Heart left ventricle (tissue), 16 donors: ENCODE measurements at regions not wholly inside any gene's neighbourhood (a gene's known extent, or its start where the extent isn't known, plus 50 kb on each side); places are given as distances from the start of the nearest gene placed in this dataset.
A peak's percentile ranks its signal among the peaks of the same experiment; 100 is the strongest.

Experiments
- ATAC-seq, 4 donors: fragments of 200-7000 bp; cut with Tn5 transposase; one replicate each; pipeline ENCODE4 v1.9.1; 2020 to 2022; ENCODE audit warnings: moderate library complexity in 4 of 4, mild to moderate bottlenecking in 3 of 4, moderate number of reproducible peaks in 1 of 4
- DNase-seq, 5 donors: peaks; one replicate each; pipeline ENCODE4 v3.0.0-alpha.2; 2020
- H3K27ac ChIP-seq, 12 donors: fragments of 200-600 bp; sonication (generic) in 4 of 12; one replicate each; pipeline versions ENCODE4 v1.5.0 to v1.8.0; 2016 to 2022; ENCODE audit warnings: mild to moderate bottlenecking in 2 of 12
- H3K27me3 ChIP-seq, 9 donors: fragments of 200-600 bp; sonication (generic) in 2 of 9; one replicate each; pipeline versions ENCODE4 v1.5.1 to v1.8.0; 2016 to 2022; ENCODE audit warnings: mild to moderate bottlenecking in 3 of 9
- H3K36me3 ChIP-seq, 9 donors: fragments of 200-600 bp; sonication (generic) in 2 of 9; one replicate each; pipeline versions ENCODE4 v1.5.0 to v1.8.0; 2018 to 2022; ENCODE audit warnings: mild to moderate bottlenecking in 2 of 9
- H3K4me1 ChIP-seq, 12 donors: fragments of 200-600 bp; sonication (generic) in 4 of 12; one replicate each; pipeline versions ENCODE4 v1.5.0 to v1.8.0; 2016 to 2022; ENCODE audit warnings: mild to moderate bottlenecking in 3 of 12
- H3K4me3 ChIP-seq, 12 donors: fragments of 200-600 bp; sonication (generic) in 4 of 12; one replicate each; pipeline versions ENCODE4 v1.5.0 to v1.8.0; 2017 to 2022; ENCODE audit warnings: mild to moderate bottlenecking in 9 of 12, moderate library complexity in 4 of 12
- H3K9me3 ChIP-seq, 12 donors: fragments of 200-600 bp; sonication (generic) in 4 of 12; one replicate each; pipeline versions ENCODE4 v1.5.0 to v1.8.0; 2016 to 2022; ENCODE audit warnings: mild to moderate bottlenecking in 1 of 12
- POLR2A ChIP-seq, 2 donors: fragments of 450-650 bp; IDR thresholded peaks; one replicate each; pipeline ENCODE4 v1.6.1; 2017; ENCODE audit warnings: antibody characterized with exemption in 2 of 2, mild to moderate bottlenecking in 2 of 2, moderate library complexity in 2 of 2
- WGBS, 4 donors: extraction: QIAGEN DNeasy Blood & Tissue Kit in 2 of 4; methylation state at CpG; one replicate each; pipeline versions ENCODE4 v1.1.5 to v1.1.7; 2013 to 2018; 5-methylcytosine and 5-hydroxymethylcytosine counted together
- intact Hi-C, 10 donors: fragments of 100-400 bp; cut with DNase I; formaldehyde crosslinking; loops; one replicate each; pipeline versions ENCODE4 v1.11.1 to v1.14.2; 2022
- TF ChIP-seq, protein P1 (sequence below), 12 donors: fragments of 200-600 bp; sonication (generic) in 4 of 12; IDR thresholded peaks; one replicate each; pipeline versions ENCODE4 v1.5.0 to v1.8.0; 2018 to 2022; ENCODE audit warnings: antibody characterized with exemption in 12 of 12, mild to moderate bottlenecking in 5 of 12
- donor health status: ischemic (EF 13 %, LVEDD 7.1; RV severe dilation, severe dysfunction).
- donor health status: healthy with polysubstance abuse.
- donor health status: DM: no; HTN: yes; CAD: no.
- donor health status: DM: no; HTN: no; CAD: no.
- donor health status: ischemic (EF 25% LVEDD 6.9; RV normal size, moderate dysfunction).
- donor health status: ischemic (EF 25% LVEDD 5.7; RV mildly dilated, moderate dysfunction).
- donor health status: healthy.
- donor health status: DM: yes; HTN: yes; CAD: no.
- donor health status: ischemic (EF 35%, LVEDD 5.7; RV mildly dilated, moderate dysfunction).
- donor health status: nonischemic (EF 11% LVEDD 7.7; RV severe dilation, severe dysfunction).
- donor health status: DM: yes; HTN: yes; CAD: no.
- donor health status: PGD.
- donor health status: ischemic (EF 29% LVEDD 5.4; RV normal size, mild dysfunction).
- donor health status: nonischemic (EF 23%, LVEDD 6.1; RV moderate dilation, normal function).

DNA sequence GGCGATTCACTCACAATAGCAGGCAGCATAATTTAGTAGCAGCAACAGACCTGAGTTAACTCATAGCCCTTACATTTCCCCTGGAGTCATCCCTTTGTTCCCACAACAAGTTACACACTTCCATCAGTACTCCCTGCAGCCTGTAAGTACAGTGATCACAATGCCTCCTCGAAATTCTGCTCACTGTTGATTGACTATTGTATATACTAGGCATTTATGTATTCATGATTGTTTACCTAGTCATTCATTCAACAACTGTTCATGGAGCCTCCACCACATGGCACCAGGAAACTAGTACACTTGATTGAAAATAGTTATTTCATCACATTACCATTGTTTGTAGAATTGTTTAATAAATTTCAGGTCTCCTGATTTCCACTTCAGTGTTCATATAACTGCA is 71.4 kb upstream of the P3H2 start:
- no peaks in the 10 kb centered on the region for H3K4me1 ChIP-seq
- no peak overlapping the region for H3K27ac ChIP-seq
- ATAC-seq (no peak), DNase-seq (no peak)
- no peaks in the 10 kb centered on the region for H3K9me3 ChIP-seq
- no peaks in the 10 kb centered on the region for H3K27me3 ChIP-seq
- H3K4me3 ChIP-seq: no peak overlapping the region
- WGBS, 4 donors: 70 to 91% (median 80%) methylated on average over 2 of the region's 2 CpGs
- TF ChIP-seq POLR2A (IDR thresholded peaks at IDR 0.05): no peak
- TF ChIP-seq, protein P1, sequence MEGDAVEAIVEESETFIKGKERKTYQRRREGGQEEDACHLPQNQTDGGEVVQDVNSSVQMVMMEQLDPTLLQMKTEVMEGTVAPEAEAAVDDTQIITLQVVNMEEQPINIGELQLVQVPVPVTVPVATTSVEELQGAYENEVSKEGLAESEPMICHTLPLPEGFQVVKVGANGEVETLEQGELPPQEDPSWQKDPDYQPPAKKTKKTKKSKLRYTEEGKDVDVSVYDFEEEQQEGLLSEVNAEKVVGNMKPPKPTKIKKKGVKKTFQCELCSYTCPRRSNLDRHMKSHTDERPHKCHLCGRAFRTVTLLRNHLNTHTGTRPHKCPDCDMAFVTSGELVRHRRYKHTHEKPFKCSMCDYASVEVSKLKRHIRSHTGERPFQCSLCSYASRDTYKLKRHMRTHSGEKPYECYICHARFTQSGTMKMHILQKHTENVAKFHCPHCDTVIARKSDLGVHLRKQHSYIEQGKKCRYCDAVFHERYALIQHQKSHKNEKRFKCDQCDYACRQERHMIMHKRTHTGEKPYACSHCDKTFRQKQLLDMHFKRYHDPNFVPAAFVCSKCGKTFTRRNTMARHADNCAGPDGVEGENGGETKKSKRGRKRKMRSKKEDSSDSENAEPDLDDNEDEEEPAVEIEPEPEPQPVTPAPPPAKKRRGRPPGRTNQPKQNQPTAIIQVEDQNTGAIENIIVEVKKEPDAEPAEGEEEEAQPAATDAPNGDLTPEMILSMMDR (IDR thresholded peaks at IDR 0.05): no peak
- H3K36me3 ChIP-seq: no peaks in the 10 kb centered on the region
- intact Hi-C loops: no loop called here

DNA sequence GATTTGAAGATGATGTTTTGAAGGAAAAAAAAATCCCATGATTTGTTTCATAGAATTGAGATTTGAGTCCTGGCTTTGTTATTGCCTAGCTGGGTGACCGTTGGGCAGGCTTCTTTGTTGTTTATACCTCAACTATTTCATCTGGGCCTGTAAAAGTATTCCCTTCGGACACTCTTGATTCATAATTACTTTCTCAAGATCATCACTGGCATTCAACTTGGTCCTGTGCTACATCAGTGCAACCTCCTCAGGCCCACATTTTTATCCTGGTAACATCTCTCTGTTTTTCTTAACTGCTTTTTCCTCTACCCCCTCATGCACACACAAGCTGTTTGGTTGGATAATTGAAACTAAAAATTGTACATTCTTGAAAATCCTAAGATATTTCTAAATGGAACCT is 67.5 kb upstream of the P3H2 start:
- peaks cover 0 to 5% (median 0%) of the 10 kb centered on the region in 12 donors for H3K4me1 ChIP-seq
- intact Hi-C loops: no loop called here

DNA sequence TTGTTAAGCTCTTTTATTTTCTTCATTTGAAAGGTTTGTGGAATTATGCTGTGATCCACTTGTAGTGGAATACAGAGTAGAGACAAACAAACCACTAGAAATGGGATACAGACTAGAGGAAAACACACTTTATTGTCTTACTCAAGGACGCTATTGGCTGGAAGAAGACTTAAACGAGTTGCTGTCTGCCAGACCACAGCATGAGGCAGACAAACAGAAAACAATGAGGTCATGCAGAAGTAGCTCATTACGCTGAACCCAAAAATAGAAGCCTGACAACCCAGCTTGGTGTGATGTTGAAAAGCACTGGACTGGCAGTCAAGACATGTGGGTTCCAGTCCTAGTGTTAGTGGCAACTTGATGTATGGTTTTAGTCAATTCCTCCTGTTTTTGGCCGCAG is 62.4 kb upstream of the P3H2 start:
- intact Hi-C loops: no loop called here
- DNase-seq (peak in 1 of 5 donors; percentile 10), ATAC-seq (peak in 3 of 4 donors; percentile 80 to 84 (median 83))
- no peak for TF ChIP-seq POLR2A (IDR thresholded peaks at IDR 0.05)
- TF ChIP-seq, protein P1 (IDR thresholded peaks at IDR 0.05): no peak
- Histone ChIP-seq H3K27ac (no peak overlapping the region), H3K27me3 (no peaks in the 10 kb centered on the region), H3K4me1 (peaks cover 0 to 8% (median 0%) of the 10 kb centered on the region in 12 donors), H3K9me3 (no peaks in the 10 kb centered on the region), H3K36me3 (no peaks in the 10 kb centered on the region), H3K4me3 (no peak overlapping the region)
- 21 to 33% (median 27%) methylated on average over 4 of the region's 4 CpGs for WGBS, 4 donors

More for the DNA sequence above, 67.5 kb upstream of the P3H2 start:
- WGBS, 4 donors: 85 to 94% (median 90%) methylated on average over 2 of the region's 2 CpGs
- Histone ChIP-seq H3K27me3 (no peaks in the 10 kb centered on the region), H3K9me3 (no peaks in the 10 kb centered on the region), H3K4me3 (no peak overlapping the region), H3K27ac (no peak overlapping the region), H3K36me3 (no peaks in the 10 kb centered on the region)
- no peak for ATAC-seq
- DNase-seq: no peak
- TF ChIP-seq POLR2A (IDR thresholded peaks at IDR 0.05): no peak
- TF ChIP-seq, protein P1 (IDR thresholded peaks at IDR 0.05): no peak

DNA sequence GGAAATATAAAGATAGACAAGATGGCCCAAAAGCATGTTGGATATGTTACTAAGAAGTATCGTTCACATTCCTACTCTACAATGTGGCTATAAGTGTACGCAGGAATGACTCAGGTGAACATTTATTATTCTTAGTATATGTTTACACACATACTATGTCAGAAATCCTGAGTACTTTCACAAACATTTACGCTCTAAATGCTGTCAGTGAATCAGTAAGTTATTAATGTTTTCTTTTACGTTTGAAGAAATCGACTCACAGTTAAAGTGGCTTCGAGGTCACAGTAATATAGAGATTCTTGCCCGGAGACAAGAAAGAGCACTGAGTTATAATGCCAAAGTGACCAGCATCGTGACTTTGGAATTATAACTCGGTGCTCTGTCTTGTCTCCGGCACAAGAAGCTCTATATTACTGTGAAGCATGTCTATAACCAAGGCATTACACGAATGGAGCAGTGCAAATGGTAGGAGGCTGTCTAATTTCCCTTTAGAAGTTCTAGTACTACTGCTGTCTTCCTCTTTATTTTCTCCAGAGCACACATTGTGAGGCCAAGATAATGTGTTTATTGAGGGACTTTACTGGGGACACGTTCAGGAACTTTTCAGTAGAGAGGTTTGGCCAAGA is 61.8 kb upstream of the P3H2 start:
- Histone ChIP-seq H3K27ac (no peak overlapping the region), H3K4me3 (no peak overlapping the region), H3K9me3 (no peaks in the 10 kb centered on the region), H3K4me1 (peaks cover 0 to 8% (median 0%) of the 10 kb centered on the region in 12 donors), H3K27me3 (no peaks in the 10 kb centered on the region), H3K36me3 (no peaks in the 10 kb centered on the region)
- TF ChIP-seq POLR2A (IDR thresholded peaks at IDR 0.05): no peak
- TF ChIP-seq, protein P1 (IDR thresholded peaks at IDR 0.05): no peak
- DNase-seq: no peak
- WGBS, 4 donors: 89% methylated on average over 12 of the region's 12 CpGs
- intact Hi-C loops: no loop called here
- ATAC-seq: no peak
